H1 (cell line): ENCODE measurements at regions not wholly inside any gene's neighbourhood (a gene's known extent, or its start where the extent isn't known, plus 50 kb on each side); places are given as distances from the start of the nearest gene placed in this dataset.
"Not testable (repeated sequence)": the region's sequence is repeated elsewhere in the genome, so short reads cannot be mapped to it uniquely, and the experiment has no call there.

Source experiments
- CTCF ChIA-PET: fragments of 300-600 bp; sonication (Branson Sonifier 250); formaldehyde crosslinking; loops from one replicate; lab custom pipeline; 2021; ENCODE audit not compliant: partially characterized antibody; lab: Charles Lee
- POLR2A ChIA-PET: fragments of 300-600 bp; sonication (Branson Sonifier 250); formaldehyde crosslinking; loops from one replicate; lab custom pipeline; 2021; ENCODE audit warnings: inconsistent platforms; ENCODE audit not compliant: partially characterized antibody; lab: Charles Lee
- DNase-seq, 2 experiments: peaks; one replicate each; pipeline versions ENCODE4 v3.0.0 to v3.0.0-alpha.2; 2010 to 2022; ENCODE audit warnings: low spot score in 2 of 2, low read depth in 1 of 2, mixed read lengths in 1 of 2
- FAIRE-seq: peaks from 2 replicates; lab custom pipeline; 2011; peaks lifted over from hg19 to GRCh38; lab: Jason Lieb, UNC
- H2AFZ ChIP-seq: 2 replicates; pipeline ENCODE4 v1.8.1; 2012; ENCODE audit warnings: low read length, inconsistent platforms
- H2AK5ac ChIP-seq: 2 replicates; pipeline ENCODE4 v1.6.1; 2013; ENCODE audit warnings: low read depth, low read length
- H2BK120ac ChIP-seq: replicated peaks from 2 replicates; pipeline ENCODE3; 2013; ENCODE audit warnings: low read depth, low read length, inconsistent platforms
- H2BK12ac ChIP-seq: 2 replicates; pipeline ENCODE4 v1.6.1; 2013; ENCODE audit warnings: low read depth, low read length
- H2BK15ac ChIP-seq: 2 replicates; pipeline ENCODE4 v1.6.1; 2013; ENCODE audit warnings: low read length
- H2BK20ac ChIP-seq: 2 replicates; pipeline ENCODE4 v1.6.1; 2013; ENCODE audit warnings: low read length
- H2BK5ac ChIP-seq: 2 replicates; pipeline ENCODE4 v1.6.1; 2013; ENCODE audit warnings: low read depth, low read length
- H3K14ac ChIP-seq: 2 replicates; pipeline ENCODE4 v1.6.1; 2013; ENCODE audit warnings: inconsistent platforms; ENCODE audit not compliant: insufficient read length
- H3K18ac ChIP-seq: 2 replicates; pipeline ENCODE4 v1.6.1; 2013; ENCODE audit warnings: low read length; ENCODE audit errors: extremely low read depth
- H3K23ac ChIP-seq: 2 replicates; pipeline ENCODE4 v1.6.1; 2013; ENCODE audit warnings: inconsistent platforms; ENCODE audit not compliant: insufficient read length
- H3K23me2 ChIP-seq: 2 replicates; pipeline ENCODE4 v1.6.1; 2013; ENCODE audit warnings: low read depth, low read length
- H3K27ac ChIP-seq: 2 replicates; pipeline ENCODE4 v1.6.1; 2011; ENCODE audit warnings: low read depth, low read length, inconsistent platforms
- H3K27me3 ChIP-seq, 4 experiments: replicated peaks in 1 of 4; 1 replicate in 1 of 4; 2 replicates in 3 of 4; pipeline versions ENCODE4 v1.6.1 to v1.8.1; 2011 to 2013; ENCODE audit warnings: low read length in 3 of 4, mild to moderate bottlenecking in 3 of 4, inconsistent platforms in 2 of 4, mixed read lengths in 2 of 4, moderate library complexity in 1 of 4; ENCODE audit not compliant: control insufficient read depth in 3 of 4, insufficient read depth in 3 of 4; ENCODE audit errors: extremely low read depth in 1 of 4
- H3K36me3 ChIP-seq, 4 experiments: 2 replicates each; pipeline versions ENCODE4 v1.6.1 to v1.8.1; 2011 to 2013; ENCODE audit warnings: mild to moderate bottlenecking in 4 of 4, low read length in 3 of 4, moderate library complexity in 2 of 4, control low read depth in 1 of 4, inconsistent platforms in 1 of 4; ENCODE audit not compliant: insufficient read depth in 4 of 4, control insufficient read depth in 2 of 4
- H3K4ac ChIP-seq: replicated peaks from 2 replicates; pipeline ENCODE3; 2013; ENCODE audit warnings: low read length, low read depth, mixed read lengths, inconsistent platforms; ENCODE audit not compliant: insufficient read length
- H3K4me1 ChIP-seq, 4 experiments: replicated peaks in 1 of 4; 1 replicate in 1 of 4; 2 replicates in 3 of 4; pipeline versions ENCODE4 v1.6.1 to v1.8.1; 2011 to 2013; ENCODE audit warnings: low read length in 3 of 4, inconsistent platforms in 2 of 4, mixed read lengths in 1 of 4; ENCODE audit not compliant: insufficient read depth in 4 of 4, control insufficient read depth in 3 of 4
- H3K4me2 ChIP-seq, 2 experiments: 2 replicates each; pipeline versions ENCODE4 v1.6.1 to v1.8.1; 2011 to 2013; ENCODE audit warnings: low read depth in 2 of 2, low read length in 2 of 2, control low read depth in 1 of 2, inconsistent platforms in 1 of 2, mild to moderate bottlenecking in 1 of 2; ENCODE audit not compliant: insufficient read depth in 1 of 2
- H3K4me3 ChIP-seq, 4 experiments: fragments of 200-600, 300-600 bp in 1 of 4; sonication (generic), shearing (Covaris generic), sonication (Bioruptor Twin) in 1 of 4; 2 replicates each; pipeline versions ENCODE4 v1.5.1 to v1.8.1; 2011 to 2016; ENCODE audit warnings: low read length in 4 of 4, low read depth in 3 of 4, control low read depth in 2 of 4, inconsistent platforms in 2 of 4, mild to moderate bottlenecking in 2 of 4, mixed read lengths in 1 of 4, moderate library complexity in 1 of 4; ENCODE audit not compliant: insufficient read depth in 2 of 4; ENCODE audit errors: extremely low read depth in 1 of 4
- H3K56ac ChIP-seq: replicated peaks from 2 replicates; pipeline ENCODE3; 2013; ENCODE audit warnings: low read depth, mild to moderate bottlenecking, mixed read lengths, low read length, inconsistent platforms; ENCODE audit not compliant: insufficient read length
- H3K79me1 ChIP-seq: 2 replicates; pipeline ENCODE4 v1.6.1; 2013; ENCODE audit warnings: low read depth, low read length, control low read depth
- H3K79me2 ChIP-seq, 2 experiments: 2 replicates each; pipeline versions ENCODE4 v1.6.1 to v1.8.1; 2012 to 2013; ENCODE audit warnings: low read length in 2 of 2, mild to moderate bottlenecking in 2 of 2, inconsistent platforms in 1 of 2; ENCODE audit not compliant: insufficient read depth in 2 of 2, control insufficient read depth in 1 of 2
- H3K9ac ChIP-seq, 4 experiments: replicated peaks in 1 of 4; 1 replicate in 1 of 4; 2 replicates in 3 of 4; pipeline versions ENCODE4 v1.6.1 to v1.8.1; 2011 to 2013; ENCODE audit warnings: low read depth in 3 of 4, low read length in 3 of 4, control low read depth in 2 of 4, mild to moderate bottlenecking in 2 of 4, moderate library complexity in 2 of 4, inconsistent platforms in 1 of 4; ENCODE audit errors: extremely low read depth in 1 of 4
- H3K9me3 ChIP-seq, 2 experiments: 2 replicates each; pipeline versions ENCODE4 v1.6.1 to v1.8.1; 2012 to 2013; ENCODE audit warnings: mild to moderate bottlenecking in 2 of 2, moderate library complexity in 2 of 2, control low read depth in 1 of 2, inconsistent platforms in 1 of 2, low read depth in 1 of 2, low read length in 1 of 2, mixed read lengths in 1 of 2; ENCODE audit not compliant: insufficient read depth in 2 of 2
- H4K20me1 ChIP-seq, 2 experiments: replicated peaks in 1 of 2; 2 replicates each; pipeline versions ENCODE3 to v1.8.1; 2011 to 2013; ENCODE audit warnings: inconsistent platforms in 2 of 2, low read length in 2 of 2, mild to moderate bottlenecking in 1 of 2; ENCODE audit not compliant: insufficient read depth in 2 of 2, control insufficient read depth in 1 of 2
- H4K5ac ChIP-seq: 2 replicates; pipeline ENCODE4 v1.6.1; 2013; ENCODE audit warnings: low read length, low read depth, mixed read lengths, inconsistent platforms; ENCODE audit not compliant: insufficient read length
- H4K8ac ChIP-seq: 2 replicates; pipeline ENCODE4 v1.8.0; 2013; ENCODE audit warnings: mild to moderate bottlenecking, moderate library complexity, low read length, inconsistent platforms; ENCODE audit not compliant: insufficient read depth; ENCODE audit errors: extremely low read depth
- H4K91ac ChIP-seq: replicated peaks from 2 replicates; pipeline ENCODE3; 2013; ENCODE audit warnings: low read length, mixed read lengths, inconsistent platforms; ENCODE audit not compliant: insufficient read length
- WGBS, 2 experiments: shearing (Covaris generic) in 1 of 2; methylation state at CpG; one replicate each; pipeline versions ENCODE4 v1.1.6 to v1.1.7; 2013 to 2015; ENCODE audit warnings: low lambda C conversion rate in 2 of 2, mixed read lengths in 2 of 2, inconsistent platforms in 1 of 2, low coverage in 1 of 2, missing lambda C conversion rate in 1 of 2; ENCODE audit not compliant: insufficient replicate concordance in 2 of 2, insufficient coverage in 1 of 2, insufficient read length in 1 of 2; ENCODE audit errors: extremely low coverage in 1 of 2, missing lambda C conversion rate in 1 of 2; 5-methylcytosine and 5-hydroxymethylcytosine counted together

DNA sequence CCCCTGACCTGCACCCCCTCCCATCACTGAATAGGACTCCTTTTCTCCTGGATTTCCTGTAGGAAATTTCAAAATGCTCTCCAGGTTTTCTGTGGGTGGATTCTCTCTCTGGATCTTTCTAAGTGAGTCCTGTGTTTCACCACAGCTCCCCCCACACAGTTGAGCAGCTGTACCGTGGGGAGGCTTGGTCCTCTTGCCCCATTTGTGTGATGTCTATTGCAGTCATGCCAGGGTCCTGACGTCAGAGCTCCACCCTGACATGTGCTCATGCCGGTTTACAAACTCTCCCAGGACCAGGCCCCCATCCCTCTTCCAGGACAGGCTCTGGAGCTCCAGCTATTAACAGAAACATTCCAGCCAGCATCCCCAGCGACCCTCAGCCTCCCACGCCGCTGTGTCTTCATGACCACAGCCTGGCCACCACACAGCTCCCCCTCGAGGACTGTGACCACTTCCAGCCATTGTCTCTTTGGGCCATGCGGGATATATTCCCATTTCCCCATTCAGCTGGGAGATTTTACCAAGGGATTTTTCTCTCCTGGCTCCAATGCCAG, 185.3 kb downstream of the LMLN start:
- H3K9ac ChIP-seq, POLR2A ChIA-PET, H2BK120ac ChIP-seq, H3K4ac ChIP-seq, H2BK15ac ChIP-seq, H2AFZ ChIP-seq, FAIRE-seq, H3K27me3 ChIP-seq, DNase-seq, H3K4me1 ChIP-seq, H3K9me3 ChIP-seq, H4K20me1 ChIP-seq, H3K79me2 ChIP-seq, CTCF ChIA-PET, H4K8ac ChIP-seq, H2BK5ac ChIP-seq, H2AK5ac ChIP-seq, H3K36me3 ChIP-seq, H2BK12ac ChIP-seq, H2BK20ac ChIP-seq, H3K4me3 ChIP-seq, H3K23me2 ChIP-seq, H3K18ac ChIP-seq, H3K79me1 ChIP-seq, H3K27ac ChIP-seq, H3K4me2 ChIP-seq, H3K23ac ChIP-seq, H4K91ac ChIP-seq, H4K5ac ChIP-seq, H3K56ac ChIP-seq, H3K14ac ChIP-seq: not testable (repeated sequence)
- 78% methylated on average over 3 of the region's 8 CpGs; no CpG with 5 or more reads in 1 of the 2 experiments for WGBS, 2 experiments

DNA sequence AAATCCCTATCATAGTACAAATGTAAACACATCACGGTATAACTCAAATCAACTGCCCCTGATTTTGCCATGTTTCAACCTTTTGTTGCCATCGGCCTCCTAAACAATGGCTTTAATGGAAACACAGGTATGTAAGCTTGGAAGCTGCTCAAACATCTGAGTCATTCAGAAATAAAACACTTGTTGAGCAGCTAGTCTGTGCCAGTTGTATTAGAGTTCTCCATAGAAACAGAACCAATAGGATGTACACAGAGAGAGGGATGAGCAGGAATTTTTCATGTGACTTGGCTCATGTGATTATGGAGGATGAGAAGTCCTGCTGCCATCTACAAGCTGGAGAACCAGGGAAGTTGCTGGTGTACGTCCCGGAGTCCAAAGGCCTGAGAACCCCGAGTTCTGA, 186.1 kb downstream of the LMLN start:
- H2BK20ac ChIP-seq, H4K5ac ChIP-seq, H3K79me2 ChIP-seq, POLR2A ChIA-PET, H3K14ac ChIP-seq, H2BK5ac ChIP-seq, H2AK5ac ChIP-seq, H2BK12ac ChIP-seq, H3K18ac ChIP-seq, H4K8ac ChIP-seq, H2BK120ac ChIP-seq, CTCF ChIA-PET, H3K9ac ChIP-seq, DNase-seq, H4K91ac ChIP-seq, H4K20me1 ChIP-seq, H3K23me2 ChIP-seq, H3K27me3 ChIP-seq, H3K36me3 ChIP-seq, H3K56ac ChIP-seq, H3K4me1 ChIP-seq, H2AFZ ChIP-seq, H3K79me1 ChIP-seq, H3K23ac ChIP-seq, H3K9me3 ChIP-seq, H3K4me3 ChIP-seq, FAIRE-seq, H2BK15ac ChIP-seq, H3K4ac ChIP-seq, H3K4me2 ChIP-seq, H3K27ac ChIP-seq: not testable (repeated sequence)
- WGBS, 2 experiments: 100% methylated on average over 1 of the region's 5 CpGs; no CpG with 5 or more reads in 1 of the 2 experiments
